Astrocyte of the hippocampus (primary cell): ENCODE measurements at regions not wholly inside any gene's neighbourhood (a gene's known extent, or its start where the extent isn't known, plus 50 kb on each side); places are given as distances from the start of the nearest gene placed in this dataset.
"Not testable (repeated sequence)": the region's sequence is repeated elsewhere in the genome, so short reads cannot be mapped to it uniquely, and the experiment has no call there.

ENCODE experiments used
- DNase-seq: peaks from one replicate; pipeline ENCODE4 v3.0.0; 2011; ENCODE audit warnings: low read depth, low spot score

DNA sequence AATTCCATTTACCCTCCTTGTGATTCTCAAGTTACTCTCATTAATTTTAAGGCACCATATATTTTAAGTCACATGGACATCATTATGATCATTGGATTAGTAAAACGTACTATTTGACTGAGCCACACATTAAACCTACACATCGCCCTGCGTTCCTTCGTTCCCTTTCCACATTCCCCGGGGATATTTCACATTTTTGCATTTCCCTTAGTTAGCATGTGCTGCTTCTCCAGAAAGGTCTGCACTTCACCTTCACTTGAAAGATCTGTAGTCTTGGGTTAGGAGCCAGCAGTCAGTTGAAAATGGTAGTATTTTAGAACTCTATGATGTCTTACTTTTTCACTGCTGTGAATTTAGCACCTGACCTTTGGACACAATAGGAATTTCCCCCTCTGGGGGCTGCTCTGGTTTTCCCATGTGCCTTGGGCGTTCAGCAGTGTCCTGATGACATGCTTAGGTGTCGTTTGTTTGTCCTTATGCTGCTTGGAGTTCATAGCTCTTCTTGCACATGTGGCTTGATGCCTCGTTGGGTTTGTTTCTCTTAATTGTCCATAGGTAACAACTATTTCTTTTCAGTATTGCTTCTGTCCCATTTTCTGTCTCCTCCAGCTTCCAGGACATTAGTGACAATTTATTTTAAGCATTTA, 56.9 kb upstream of the NBPF20 start:
- not testable (repeated sequence) for DNase-seq

DNA sequence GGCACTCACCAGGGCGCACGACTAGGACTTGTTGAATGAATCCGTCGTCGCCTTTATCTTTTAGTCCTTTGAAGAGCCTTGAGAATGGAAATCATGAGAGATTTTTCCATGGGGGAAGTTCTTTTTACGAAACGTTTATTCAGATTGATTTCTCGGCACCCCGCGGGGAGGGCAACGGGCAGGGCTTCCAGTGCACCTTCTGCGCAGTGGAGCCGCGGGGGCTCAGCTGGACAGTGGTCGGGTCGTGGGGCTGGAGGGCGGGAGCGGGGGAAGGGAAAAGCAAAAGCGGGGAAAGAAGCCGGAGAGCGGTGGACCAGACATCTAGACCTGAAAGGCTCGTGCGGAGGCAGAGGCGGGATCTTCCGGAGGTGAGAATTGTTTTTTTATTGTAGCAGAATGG, 50.6 kb upstream of the NBPF20 start:
- DNase-seq = not testable (repeated sequence)

DNA sequence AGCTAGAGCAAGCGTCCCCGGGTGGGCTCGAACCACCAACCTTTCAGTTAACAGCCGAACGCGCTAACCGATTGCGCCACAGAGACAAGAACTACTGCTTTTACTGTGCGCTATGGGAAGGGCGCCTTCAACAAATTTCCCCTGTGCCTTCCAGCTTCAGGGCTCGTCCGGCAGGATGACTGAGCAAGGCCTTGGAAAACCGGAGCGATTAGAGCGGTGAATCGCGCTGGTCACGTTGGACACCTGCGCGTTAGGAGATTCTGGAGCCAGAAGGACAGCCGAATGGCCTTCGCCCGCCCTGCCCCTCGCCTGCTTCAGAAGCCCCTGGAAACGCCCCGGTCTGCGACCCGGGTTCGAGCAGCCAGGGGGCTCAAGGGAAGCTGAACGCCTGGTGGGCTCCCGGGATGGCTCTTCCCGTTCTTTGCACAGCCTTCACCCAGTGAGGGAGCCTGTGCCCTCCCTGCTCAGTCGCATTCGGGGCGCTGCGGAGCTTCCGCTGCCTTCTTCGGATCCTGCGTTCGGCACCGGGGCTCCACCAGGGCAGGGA, 50.0 kb upstream of the NBPF20 start:
- DNase-seq = peak; percentile 27
